AG09319 (cell line): ENCODE measurements at regions not wholly inside any gene's neighbourhood (a gene's known extent, or its start where the extent isn't known, plus 50 kb on each side); places are given as distances from the start of the nearest gene placed in this dataset.
"Not testable (repeated sequence)": the region's sequence is repeated elsewhere in the genome, so short reads cannot be mapped to it uniquely, and the experiment has no call there.

Experiments
- DNase-seq: peaks from one replicate; pipeline ENCODE4 v3.0.0-alpha.2; 2010; ENCODE audit warnings: low read depth; ENCODE audit errors: extremely low read depth
- CTCF ChIP-seq: IDR thresholded peaks from 2 replicates; pipeline ENCODE4 v1.5.1; 2011; ENCODE audit warnings: low read depth, mild to moderate bottlenecking, inconsistent platforms, low read length, moderate library complexity

- DNase-seq, result no peak
- TF ChIP-seq CTCF, result no peak; the same call in 1 of the 2 replicates
Observed at GRCh38 chr3:110881069-110881468, 190.5 kb upstream of the NECTIN3 start.

GRCh38 chr3:110886222-110886893 lies 185.3 kb upstream of the NECTIN3 start:
- DNase-seq, result no peak
- no peak for TF ChIP-seq CTCF

GRCh38 chr3:110887176-110887575 lies 184.4 kb upstream of the NECTIN3 start:
- DNase-seq, result no peak
- TF ChIP-seq CTCF, result no peak

- DNase-seq, result not testable (repeated sequence)
Observed at GRCh38 chr3:110888625-110889375, 182.8 kb upstream of the NECTIN3 start.

- DNase-seq, result not testable (repeated sequence)
Observed at GRCh38 chr3:110889376-110889699, 182.3 kb upstream of the NECTIN3 start.

GRCh38 chr3:110894574-110894973 lies 177.0 kb upstream of the NECTIN3 start:
- no peak for DNase-seq
- no peak for TF ChIP-seq CTCF

GRCh38 chr3:110895054-110895453 lies 176.6 kb upstream of the NECTIN3 start:
- TF ChIP-seq CTCF, result no peak
- no peak for DNase-seq

- no peak for TF ChIP-seq CTCF
- DNase-seq, result no peak
Observed at GRCh38 chr3:110897046-110897445, 174.6 kb upstream of the NECTIN3 start.
